Body of pancreas (tissue), 4 donors: ENCODE measurements at regions not wholly inside any gene's neighbourhood (a gene's known extent, or its start where the extent isn't known, plus 50 kb on each side); places are given as distances from the start of the nearest gene placed in this dataset.

Experiments
- POLR2A ChIP-seq, 3 donors: fragments of 450-650 bp; IDR thresholded peaks; one replicate each; pipeline ENCODE4 v1.6.1; 2016; ENCODE audit warnings: antibody characterized with exemption in 3 of 3, mild to moderate bottlenecking in 2 of 3
- TF ChIP-seq, protein P1 (sequence below), 7 experiments: fragments of 450-650 bp in 4 of 7; fragments of 200-600 bp in 3 of 7; sonication (generic) in 3 of 7; IDR thresholded peaks; one replicate each; pipeline ENCODE4 v1.5.1; 2016 to 2019; ENCODE audit warnings: antibody characterized with exemption in 7 of 7

DNA sequence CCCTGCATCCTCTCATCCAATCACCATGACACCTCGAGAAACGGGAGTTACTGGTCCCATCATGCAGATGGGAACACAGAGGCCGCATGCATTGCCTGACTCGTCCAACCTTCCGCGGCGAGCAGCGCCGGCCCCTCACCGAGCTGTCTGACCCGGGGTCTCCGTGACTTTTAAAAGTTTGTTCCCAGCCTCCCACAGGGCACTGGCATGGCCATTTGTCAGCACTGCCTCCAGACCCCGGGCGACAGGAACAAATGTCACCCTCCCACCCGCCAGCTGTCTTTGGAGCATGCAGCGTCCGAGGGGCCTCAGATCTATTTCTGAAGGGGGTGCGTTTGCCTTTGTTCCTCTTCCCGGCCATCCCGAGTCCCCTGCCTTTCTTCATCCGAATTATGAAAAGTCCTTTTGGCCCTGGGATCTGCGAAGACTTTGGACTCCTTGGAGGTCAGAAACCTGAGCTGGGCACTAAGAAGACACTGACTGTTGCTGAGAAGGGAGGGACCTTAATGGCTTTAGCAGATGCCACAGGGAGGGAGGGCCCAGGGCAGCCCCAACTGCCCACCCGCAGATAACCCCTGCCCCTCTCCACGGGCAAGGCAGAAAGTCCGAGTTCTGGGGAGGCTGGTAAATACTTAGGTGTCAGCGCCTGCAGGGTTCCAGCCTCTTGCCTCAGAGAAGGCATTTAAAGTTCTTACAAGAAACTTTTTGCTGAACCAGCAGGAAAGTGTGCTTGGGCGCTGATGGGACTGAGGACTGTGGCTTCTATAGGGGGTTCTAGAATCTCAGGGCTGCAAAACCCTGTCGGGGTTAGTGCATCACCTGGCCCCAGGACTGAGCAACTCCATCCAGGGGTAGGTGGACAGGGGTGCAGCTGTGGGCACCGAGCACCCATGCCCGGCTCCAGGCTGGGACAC is 348.1 kb downstream of the FOXL1 start:
- TF ChIP-seq, protein P1, sequence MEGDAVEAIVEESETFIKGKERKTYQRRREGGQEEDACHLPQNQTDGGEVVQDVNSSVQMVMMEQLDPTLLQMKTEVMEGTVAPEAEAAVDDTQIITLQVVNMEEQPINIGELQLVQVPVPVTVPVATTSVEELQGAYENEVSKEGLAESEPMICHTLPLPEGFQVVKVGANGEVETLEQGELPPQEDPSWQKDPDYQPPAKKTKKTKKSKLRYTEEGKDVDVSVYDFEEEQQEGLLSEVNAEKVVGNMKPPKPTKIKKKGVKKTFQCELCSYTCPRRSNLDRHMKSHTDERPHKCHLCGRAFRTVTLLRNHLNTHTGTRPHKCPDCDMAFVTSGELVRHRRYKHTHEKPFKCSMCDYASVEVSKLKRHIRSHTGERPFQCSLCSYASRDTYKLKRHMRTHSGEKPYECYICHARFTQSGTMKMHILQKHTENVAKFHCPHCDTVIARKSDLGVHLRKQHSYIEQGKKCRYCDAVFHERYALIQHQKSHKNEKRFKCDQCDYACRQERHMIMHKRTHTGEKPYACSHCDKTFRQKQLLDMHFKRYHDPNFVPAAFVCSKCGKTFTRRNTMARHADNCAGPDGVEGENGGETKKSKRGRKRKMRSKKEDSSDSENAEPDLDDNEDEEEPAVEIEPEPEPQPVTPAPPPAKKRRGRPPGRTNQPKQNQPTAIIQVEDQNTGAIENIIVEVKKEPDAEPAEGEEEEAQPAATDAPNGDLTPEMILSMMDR (IDR thresholded peaks at IDR 0.05): no peak
- TF ChIP-seq POLR2A (IDR thresholded peaks at IDR 0.05): no peak
